Panc1 (cell line): ENCODE measurements at regions not wholly inside any gene's neighbourhood (a gene's known extent, or its start where the extent isn't known, plus 50 kb on each side); places are given as distances from the start of the nearest gene placed in this dataset.

ENCODE experiments used
- ATAC-seq: fragments of 200-7000 bp; cut with Tn5 transposase; 2 replicates; pipeline ENCODE4 v1.9.1; 2020; ENCODE audit warnings: mild to moderate bottlenecking, moderate library complexity
- BruUV-seq: library from RNA; stranded (reverse); fragments of 400-500 nt; replicated peaks from 2 replicates; lab custom pipeline; 2021; lab: Mats Ljungman, UMichigan
- CTCF ChIA-PET: fragments of 300-600 bp; sonication (Branson Sonifier 250); formaldehyde crosslinking; loops from one replicate; lab custom pipeline; 2022; ENCODE audit warnings: antibody characterized with exemption; lab: Charles Lee
- POLR2A ChIA-PET: fragments of 300-600 bp; sonication (Branson Sonifier 250); formaldehyde crosslinking; loops from one replicate; lab custom pipeline; 2022; ENCODE audit warnings: antibody characterized with exemption; lab: Charles Lee
- DNase-seq: peaks from one replicate; pipeline ENCODE4 v3.0.0-alpha.2; 2010; ENCODE audit warnings: low read depth, low spot score
- H3K27ac ChIP-seq: 2 replicates; pipeline ENCODE4 v1.5.1; 2011; ENCODE audit warnings: mild to moderate bottlenecking, low read length, inconsistent platforms
- H3K27me3 ChIP-seq: fragments of 200-500 bp; sonication (Bioruptor generic); 2 replicates; pipeline ENCODE4 v1.6.0; 2014; ENCODE audit warnings: low read length, inconsistent platforms; ENCODE audit not compliant: control insufficient read depth, insufficient read depth
- H3K36me3 ChIP-seq: fragments of 200-500 bp; sonication (Bioruptor generic); 2 replicates; pipeline ENCODE4 v1.5.1; 2014; ENCODE audit warnings: inconsistent platforms, mild to moderate bottlenecking, low read length, moderate library complexity; ENCODE audit not compliant: control insufficient read depth, insufficient read depth
- H3K4me1 ChIP-seq: 2 replicates; pipeline ENCODE4 v1.5.1; 2011; ENCODE audit warnings: inconsistent platforms, mild to moderate bottlenecking, low read length, moderate library complexity; ENCODE audit not compliant: control insufficient read depth, insufficient read depth
- H3K4me3 ChIP-seq, 2 experiments: 2 replicates each; pipeline ENCODE4 v1.5.1; 2011 to 2012; ENCODE audit warnings: low read depth in 2 of 2, low read length in 2 of 2, mild to moderate bottlenecking in 2 of 2, inconsistent platforms in 1 of 2, moderate library complexity in 1 of 2
- H3K9me3 ChIP-seq: fragments of 200-500 bp; sonication (Bioruptor generic); 2 replicates; pipeline ENCODE4 v1.5.1; 2014; ENCODE audit warnings: low read depth, mild to moderate bottlenecking, inconsistent platforms, low read length, moderate library complexity; ENCODE audit not compliant: control insufficient read depth, insufficient read depth
- CTCF ChIP-seq: fragments of 450-650 bp; IDR thresholded peaks from 2 replicates; pipeline ENCODE4 v1.5.1; 2017; ENCODE audit warnings: mild to moderate bottlenecking
- POLR2AphosphoS5 ChIP-seq: IDR thresholded peaks from 2 replicates; pipeline ENCODE4 v1.6.1; 2012; ENCODE audit warnings: mild to moderate bottlenecking, low read depth, low read length, moderate library complexity
- REST ChIP-seq, 2 experiments: IDR thresholded peaks; 2 replicates each; pipeline ENCODE4 v1.6.1; 2011 to 2012; ENCODE audit warnings: low read depth in 2 of 2, control low read depth in 1 of 2, low read length in 1 of 2, mild to moderate bottlenecking in 1 of 2, moderate library complexity in 1 of 2; ENCODE audit not compliant: insufficient read depth in 1 of 2
- SIN3A ChIP-seq: IDR thresholded peaks from 2 replicates; pipeline ENCODE4 v1.6.1; 2012; ENCODE audit warnings: low read depth, mild to moderate bottlenecking, low read length, moderate library complexity, borderline replicate concordance; ENCODE audit not compliant: insufficient read depth
- TCF7L2 ChIP-seq: IDR thresholded peaks from 2 replicates; pipeline ENCODE4 v1.6.1; 2011; ENCODE audit warnings: mild to moderate bottlenecking, low read depth, low read length, inconsistent platforms
- in situ Hi-C: cut with HindIII; loops from 2 replicates; pipeline ENCODE4 v1.10.0; 2016; ENCODE audit warnings: low sequenced_read_pairs, low pct_unique_long_range_greater_than_20kb
- intact Hi-C: fragments of 100-400 bp; cut with micrococcal nuclease; formaldehyde crosslinking; loops from one replicate; pipeline ENCODE4 v1.10.0; 2022; ENCODE audit not compliant: unreplicated experiment

DNA sequence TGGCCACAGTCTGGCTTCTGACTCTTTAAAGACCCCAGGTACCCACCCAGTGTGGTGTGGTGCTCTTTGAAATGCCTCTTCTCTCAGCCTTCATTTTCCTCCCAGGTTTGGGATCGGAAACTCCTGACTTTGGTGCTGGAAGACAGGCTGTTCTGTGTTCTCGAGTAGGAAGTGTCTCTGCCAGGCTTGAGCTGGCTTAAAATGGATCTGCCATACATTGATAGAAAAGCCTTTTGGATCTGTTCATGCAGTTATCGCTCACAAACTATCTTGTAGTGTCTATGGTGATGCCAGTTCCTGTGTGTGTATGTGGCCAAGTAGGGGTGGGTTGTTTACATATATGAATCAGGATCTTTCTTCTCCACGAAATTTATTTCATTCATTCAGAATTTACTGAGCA, 307.3 kb upstream of the CHD6 start:
- no peak for DNase-seq
- no peak overlapping the region for H3K4me3 ChIP-seq
- no TSS peak for BruUV-seq
- no peaks in the 10 kb centered on the region for H3K9me3 ChIP-seq
- H3K27me3 ChIP-seq = no peaks in the 10 kb centered on the region; the same call in 1 of the 2 replicates
- intact Hi-C loops = no loop called here
- no peak overlapping the region for H3K27ac ChIP-seq
- ChIA-PET CTCF (interaction anchor here (0.7 kb wide), 1 partner anchor 114 kb away, joined by 3 read pairs; no protein-coding TSS in a partner anchor), POLR2A (no interaction called here)
- in situ Hi-C loops = no loop called here
- no peak for ATAC-seq
- H3K4me1 ChIP-seq = no peaks in the 10 kb centered on the region
- TF ChIP-seq TCF7L2 (no peak), REST (IDR thresholded peaks at IDR 0.05; ENCODE audit: insufficient read depth in 1 of 2, low read depth in 2 of 2, low read length in 1 of 2) (no peak)
- no peaks in the 10 kb centered on the region for H3K36me3 ChIP-seq

GRCh38 chr20:41923624-41924023, 305.4 kb upstream of the CHD6 start:
- ChIA-PET POLR2A (no interaction called here), CTCF (no interaction called here)
- BruUV-seq = no TSS peak
- intact Hi-C loops = no loop called here
- Histone ChIP-seq H3K27ac (no peak overlapping the region), H3K4me1 (no peaks in the 10 kb centered on the region), H3K27me3 (no peaks in the 10 kb centered on the region; the same call in 1 of the 2 replicates), H3K9me3 (no peaks in the 10 kb centered on the region), H3K4me3 (no peak overlapping the region), H3K36me3 (no peaks in the 10 kb centered on the region)
- in situ Hi-C loops = no loop called here
- TF ChIP-seq SIN3A (no peak), CTCF (no peak), POLR2AphosphoS5 (no peak), REST (IDR thresholded peaks at IDR 0.05; ENCODE audit: insufficient read depth in 1 of 2, low read depth in 2 of 2, low read length in 1 of 2) (no peak), TCF7L2 (no peak)
- no peak for DNase-seq
- no peak for ATAC-seq
